GM18867 (cell line): ENCODE measurements at regions not wholly inside any gene's neighbourhood (a gene's known extent, or its start where the extent isn't known, plus 50 kb on each side); places are given as distances from the start of the nearest gene placed in this dataset.

Experiments used
- ATAC-seq: cut with Tn5 transposase; IDR thresholded peaks from one replicate; pipeline ENCODE4 v1.9.1; 2021; ENCODE audit warnings: mild to moderate bottlenecking, moderate library complexity; ENCODE audit not compliant: unreplicated experiment

DNA sequence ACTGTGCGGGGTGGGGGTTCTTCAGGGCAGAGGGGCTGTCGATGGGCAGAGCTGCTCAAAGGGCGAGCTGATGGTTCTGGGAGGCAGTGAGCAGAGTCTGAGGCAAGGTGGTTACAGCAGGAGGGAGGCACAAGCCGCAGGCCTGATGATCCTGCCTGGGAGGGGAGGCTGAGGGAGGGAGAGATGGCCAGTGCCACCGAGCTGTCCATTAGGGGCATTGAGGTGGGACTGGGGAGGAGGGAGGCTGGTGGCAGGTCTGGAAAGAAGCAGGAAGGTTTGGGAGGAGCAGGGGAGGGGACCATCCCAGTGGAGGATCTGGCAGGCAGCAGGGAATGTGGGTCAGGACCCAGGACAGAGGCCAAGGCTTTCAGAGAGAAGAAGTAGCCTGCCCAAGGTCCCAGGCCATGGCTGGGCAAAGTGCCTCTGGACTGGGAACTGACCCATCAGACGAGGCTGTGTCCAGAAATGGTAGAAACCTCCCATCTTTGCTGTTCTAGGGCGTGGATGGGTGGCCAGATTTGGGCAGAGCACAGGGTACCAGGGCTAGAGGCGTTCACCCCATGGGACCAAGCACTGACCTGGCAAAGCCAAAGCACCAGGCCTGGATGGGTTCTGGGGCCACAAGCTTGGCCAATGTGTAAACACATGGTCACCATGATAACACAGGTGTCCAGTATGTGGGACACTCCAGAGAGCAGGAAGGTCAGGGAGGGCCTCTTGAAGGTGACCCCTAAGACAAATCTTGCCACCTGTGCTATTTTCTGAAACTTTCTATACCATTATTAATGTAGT is 55.5 kb downstream of the INHBB start:
- no peak for ATAC-seq

DNA sequence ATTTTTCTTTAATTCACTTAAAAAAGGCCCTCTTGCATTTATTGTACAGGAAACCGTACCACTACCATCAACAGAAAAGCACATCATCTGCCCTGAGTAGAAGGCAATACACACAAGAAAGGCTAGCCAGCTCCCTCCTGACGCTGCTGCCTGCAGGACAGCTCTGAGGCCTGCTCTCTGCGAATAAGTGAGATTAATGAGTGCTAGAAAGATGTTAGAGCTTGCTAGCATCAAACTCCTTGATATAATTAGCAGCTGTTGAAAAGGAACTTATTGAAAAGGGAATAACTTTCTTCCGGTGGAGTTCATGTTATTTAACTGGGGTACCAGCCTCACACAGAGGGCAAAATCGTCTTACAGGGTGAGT is 56.1 kb downstream of the INHBB start:
- no peak for ATAC-seq

GRCh38 chr2:120402508-120402907 is 56.6 kb downstream of the INHBB start:
- no peak for ATAC-seq

DNA sequence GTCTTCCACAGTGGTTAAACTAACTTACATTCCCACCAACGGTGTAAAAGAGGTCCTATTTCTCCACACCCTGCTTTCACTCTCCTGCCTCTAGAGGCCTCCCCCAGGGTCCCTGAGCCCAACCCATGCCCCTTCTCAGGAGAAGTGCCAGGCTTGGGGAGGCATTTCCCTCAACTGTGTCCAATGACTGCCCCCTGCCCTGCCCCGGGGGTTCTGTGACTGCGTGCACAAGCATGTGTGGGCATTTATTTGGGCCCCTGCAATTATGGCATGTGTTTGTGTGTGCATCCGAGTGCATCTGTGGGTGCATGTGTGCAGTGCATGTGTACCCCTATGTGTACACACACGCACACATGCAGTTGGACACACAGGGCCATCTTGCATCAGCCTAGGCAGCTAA is 57.3 kb downstream of the INHBB start:
- ATAC-seq = no peak

- no peak for ATAC-seq
Measured at GRCh38 chr2:120403676-120404075, 57.7 kb downstream of the INHBB start.

- ATAC-seq = no peak
Measured at GRCh38 chr2:120404274-120404673, 58.3 kb downstream of the INHBB start.

GRCh38 chr2:120404941-120405758 is 59.2 kb downstream of the INHBB start:
- no peak for ATAC-seq

GRCh38 chr2:120405759-120406099 is 59.8 kb downstream of the INHBB start:
- ATAC-seq = no peak

- ATAC-seq = no peak
Measured at GRCh38 chr2:120406566-120406965, 60.6 kb downstream of the INHBB start.

DNA sequence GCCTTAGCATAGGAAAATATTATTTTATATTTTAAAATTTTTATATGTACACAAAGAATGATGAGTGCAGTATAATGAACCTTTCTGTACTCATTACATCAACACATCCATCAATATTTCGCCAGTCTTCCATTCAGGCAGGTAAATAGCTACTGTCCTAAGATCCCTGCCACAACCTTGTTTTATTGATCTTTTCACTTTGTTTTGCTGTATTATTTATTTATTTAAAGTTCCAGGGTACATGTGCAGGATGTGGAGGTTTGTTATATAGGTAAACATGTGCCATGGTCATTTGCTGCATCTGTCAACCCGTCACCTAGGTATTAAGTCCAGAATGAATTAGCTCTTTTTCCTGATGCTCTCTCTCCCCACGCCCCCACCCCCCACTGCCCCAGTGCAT is 64.6 kb downstream of the INHBB start:
- ATAC-seq = no peak

DNA sequence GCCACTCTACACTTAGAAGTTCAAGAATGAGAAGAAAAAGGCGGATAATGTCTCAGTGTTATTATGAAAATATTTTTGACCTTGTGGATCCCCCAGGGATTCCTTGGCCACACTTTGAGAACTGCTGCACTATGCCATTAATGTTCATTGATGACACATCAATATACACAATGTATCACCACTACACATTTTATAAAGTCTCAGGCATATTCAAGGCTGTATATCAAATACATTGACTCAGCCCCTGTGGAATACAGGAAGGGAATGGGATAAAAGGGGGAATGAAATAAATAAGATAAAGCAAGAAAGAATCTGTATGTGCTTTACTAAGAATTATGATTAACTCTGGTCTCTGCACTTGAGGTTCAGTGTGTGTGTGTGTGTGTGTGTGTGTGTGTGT is 69.1 kb downstream of the INHBB start:
- ATAC-seq = no peak

- ATAC-seq = no peak
Measured at GRCh38 chr2:120415728-120416509, 70.0 kb downstream of the INHBB start.

DNA sequence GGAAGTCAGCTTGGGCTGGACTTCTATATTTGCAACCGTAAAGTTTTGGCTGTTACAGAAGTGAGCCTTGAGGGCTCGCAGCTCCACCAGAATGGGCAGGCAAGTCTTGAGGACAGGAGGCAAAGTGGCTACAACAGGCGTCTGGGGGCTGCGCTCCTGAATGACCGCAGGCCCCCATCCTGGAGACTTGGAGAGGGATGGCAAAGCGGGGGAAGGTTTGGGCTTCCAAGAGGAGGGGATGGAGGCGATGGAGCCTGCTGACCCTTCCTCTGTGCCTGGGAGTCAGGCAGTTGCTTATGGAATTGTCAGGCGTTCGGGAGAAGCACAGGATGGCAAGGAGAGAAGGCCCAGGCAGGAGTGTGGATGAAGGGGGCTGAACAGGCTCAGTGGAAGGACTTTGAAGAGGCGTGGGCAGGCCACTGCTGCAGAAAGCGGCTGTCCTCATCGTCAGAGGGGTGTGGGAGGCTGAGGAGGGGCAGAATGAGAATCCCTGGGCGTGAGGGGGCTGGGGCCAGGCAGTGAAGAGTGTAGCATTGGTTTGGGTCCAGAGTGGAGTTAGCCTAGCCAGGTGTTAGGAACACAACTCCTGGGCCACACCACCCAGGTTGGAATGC is 72.3 kb downstream of the INHBB start:
- ATAC-seq = no peak

GRCh38 chr2:120419073-120419472 is 73.1 kb downstream of the INHBB start:
- ATAC-seq = no peak

DNA sequence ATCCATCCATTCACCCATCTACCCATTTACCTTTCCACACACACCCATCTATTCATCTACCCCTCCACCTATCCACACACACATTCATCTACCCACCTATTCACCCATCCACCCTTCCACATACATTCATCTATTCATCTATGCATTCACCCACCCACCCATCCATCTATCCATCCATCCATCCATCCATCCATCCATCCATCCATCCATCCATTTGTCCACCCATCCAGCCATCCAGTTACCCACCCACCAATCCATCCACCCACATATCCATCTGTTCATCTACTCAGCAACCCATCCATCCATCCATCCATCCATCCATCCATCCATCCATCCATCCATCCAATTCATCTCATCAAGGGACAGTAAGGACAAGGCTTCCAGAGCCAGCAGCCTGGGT is 74.0 kb downstream of the INHBB start:
- ATAC-seq = no peak

GRCh38 chr2:120421126-120421829 is 75.3 kb downstream of the INHBB start:
- no peak for ATAC-seq

DNA sequence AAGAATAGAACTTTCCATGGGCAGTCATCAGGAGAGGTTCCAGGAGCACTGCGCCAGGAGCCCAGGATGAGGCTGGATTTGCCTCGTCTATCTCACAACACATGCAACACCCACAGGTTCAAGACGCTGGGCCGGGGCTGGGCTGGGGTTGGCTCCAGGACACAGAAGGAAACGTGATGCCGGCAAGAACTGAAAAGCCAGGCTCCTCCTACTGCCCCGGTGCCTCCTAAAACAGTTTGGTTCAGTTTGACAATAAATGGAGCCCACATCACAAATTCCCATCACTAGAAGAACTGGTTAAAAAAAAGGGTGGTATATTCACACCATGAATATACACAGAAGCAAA is 75.9 kb downstream of the INHBB start:
- ATAC-seq = no peak

- ATAC-seq = no peak
Measured at GRCh38 chr2:120422465-120423160, 76.7 kb downstream of the INHBB start.

GRCh38 chr2:120423167-120423943 is 77.4 kb downstream of the INHBB start:
- no peak for ATAC-seq
